GDM1 (cell line): ENCODE measurements at regions not wholly inside any gene's neighbourhood (a gene's known extent, or its start where the extent isn't known, plus 50 kb on each side); places are given as distances from the start of the nearest gene placed in this dataset.
"Not testable (repeated sequence)": the region's sequence is repeated elsewhere in the genome, so short reads cannot be mapped to it uniquely, and the experiment has no call there.

Experiments
- DNase-seq: peaks from one replicate; lab custom pipeline; 2025; lab: John Stamatoyannopoulos, UW

DNA sequence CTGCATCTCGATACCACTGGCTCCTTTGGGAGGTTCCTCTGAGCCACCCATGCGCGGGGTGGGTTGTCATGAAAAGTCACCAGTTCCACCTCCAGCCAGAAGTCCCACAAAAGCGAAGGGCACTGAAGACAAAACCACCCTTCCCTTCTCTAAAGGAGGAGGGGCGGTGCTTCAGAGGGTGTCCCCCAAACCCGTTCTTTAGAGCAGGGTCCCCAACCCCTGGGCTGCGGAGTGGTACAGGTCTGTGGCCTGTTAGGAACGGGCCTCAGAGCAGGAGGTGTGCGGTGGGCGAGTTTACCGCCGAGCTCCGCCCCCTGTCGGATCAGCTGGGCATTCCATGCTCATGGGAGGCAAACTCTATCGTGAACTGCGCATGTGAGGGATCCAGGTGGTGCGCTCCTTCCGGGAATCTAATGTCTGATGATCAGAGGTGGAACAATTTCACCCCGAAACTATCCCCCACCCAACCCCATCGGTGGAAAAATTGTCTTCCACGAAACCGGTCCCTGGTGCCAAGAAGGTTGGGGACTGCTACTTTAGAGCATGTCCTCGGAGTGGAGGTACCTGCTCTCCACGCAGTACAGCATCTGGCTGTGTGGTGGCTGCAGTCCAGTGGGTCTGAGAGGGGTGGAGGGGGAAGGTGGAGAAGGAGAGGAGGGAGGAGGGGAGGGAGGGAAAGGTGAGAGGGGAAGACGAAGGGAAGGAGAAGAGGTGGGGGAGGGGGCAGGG, 72.9 kb upstream of the SEPTIN5 start:
- DNase-seq, result no peak

DNA sequence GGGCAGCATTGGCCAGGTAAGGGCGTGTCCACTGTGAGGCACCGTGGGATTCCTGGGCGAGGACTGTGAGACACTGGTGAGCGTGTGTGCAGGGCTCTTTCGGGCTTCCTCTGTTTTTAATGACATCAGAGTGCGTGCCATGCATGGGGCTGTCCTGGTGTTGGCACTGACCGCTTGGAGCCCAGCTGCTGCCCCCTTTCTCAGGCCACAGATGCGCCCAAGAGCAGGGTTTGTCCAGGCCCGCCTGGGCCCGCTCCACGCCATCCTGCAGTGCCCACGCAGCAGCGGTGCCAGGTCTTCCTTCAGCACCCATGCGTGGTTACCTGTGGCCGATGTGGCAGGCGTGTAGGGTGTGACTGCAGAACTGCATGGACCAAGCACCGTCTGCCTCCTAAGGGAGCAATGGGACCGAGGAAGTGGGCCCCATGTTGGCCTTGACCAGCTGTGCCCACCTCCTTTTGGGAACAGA, 72.3 kb upstream of the SEPTIN5 start:
- no peak for DNase-seq

DNA sequence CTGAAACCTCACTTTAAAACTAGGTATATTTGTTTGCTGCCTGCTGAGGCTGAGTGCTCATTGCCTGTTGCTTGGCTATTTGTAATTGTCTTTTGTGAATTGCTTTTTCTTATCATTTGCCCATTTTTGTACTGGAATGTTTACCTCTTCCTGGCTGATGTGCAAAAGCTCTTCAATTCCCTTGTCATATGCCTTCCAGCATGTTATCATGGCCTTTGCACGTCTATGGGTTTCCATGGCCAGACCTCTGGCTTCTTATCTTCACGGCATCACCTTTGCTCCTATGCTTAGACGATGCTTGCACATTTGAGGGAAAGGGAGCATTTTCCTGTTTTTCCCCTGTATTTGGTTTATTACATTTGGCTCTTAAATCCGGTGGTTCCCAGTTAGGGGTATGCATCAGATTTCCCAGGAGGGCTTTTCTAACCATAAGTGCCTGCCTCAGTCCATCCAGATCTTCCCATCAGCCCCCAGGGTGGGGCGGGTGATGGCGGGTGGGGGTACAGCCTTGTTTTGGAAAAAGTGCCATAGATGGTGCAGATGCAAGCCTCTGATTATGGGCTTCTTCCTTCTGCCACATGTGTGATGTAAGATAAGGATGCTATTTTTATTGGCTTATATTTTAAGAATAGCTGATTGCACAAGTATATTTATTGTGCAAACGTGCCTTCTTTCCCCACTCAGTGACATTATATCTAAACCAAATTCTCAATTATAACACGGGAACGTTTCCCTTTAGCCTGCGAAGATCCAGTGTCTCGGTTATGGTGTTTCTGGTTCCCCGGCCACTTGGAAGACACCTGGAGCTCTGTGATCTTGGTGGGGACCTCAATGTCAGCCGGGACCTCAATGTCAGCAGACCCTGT, 70.6 kb upstream of the SEPTIN5 start:
- DNase-seq, result no peak

DNA sequence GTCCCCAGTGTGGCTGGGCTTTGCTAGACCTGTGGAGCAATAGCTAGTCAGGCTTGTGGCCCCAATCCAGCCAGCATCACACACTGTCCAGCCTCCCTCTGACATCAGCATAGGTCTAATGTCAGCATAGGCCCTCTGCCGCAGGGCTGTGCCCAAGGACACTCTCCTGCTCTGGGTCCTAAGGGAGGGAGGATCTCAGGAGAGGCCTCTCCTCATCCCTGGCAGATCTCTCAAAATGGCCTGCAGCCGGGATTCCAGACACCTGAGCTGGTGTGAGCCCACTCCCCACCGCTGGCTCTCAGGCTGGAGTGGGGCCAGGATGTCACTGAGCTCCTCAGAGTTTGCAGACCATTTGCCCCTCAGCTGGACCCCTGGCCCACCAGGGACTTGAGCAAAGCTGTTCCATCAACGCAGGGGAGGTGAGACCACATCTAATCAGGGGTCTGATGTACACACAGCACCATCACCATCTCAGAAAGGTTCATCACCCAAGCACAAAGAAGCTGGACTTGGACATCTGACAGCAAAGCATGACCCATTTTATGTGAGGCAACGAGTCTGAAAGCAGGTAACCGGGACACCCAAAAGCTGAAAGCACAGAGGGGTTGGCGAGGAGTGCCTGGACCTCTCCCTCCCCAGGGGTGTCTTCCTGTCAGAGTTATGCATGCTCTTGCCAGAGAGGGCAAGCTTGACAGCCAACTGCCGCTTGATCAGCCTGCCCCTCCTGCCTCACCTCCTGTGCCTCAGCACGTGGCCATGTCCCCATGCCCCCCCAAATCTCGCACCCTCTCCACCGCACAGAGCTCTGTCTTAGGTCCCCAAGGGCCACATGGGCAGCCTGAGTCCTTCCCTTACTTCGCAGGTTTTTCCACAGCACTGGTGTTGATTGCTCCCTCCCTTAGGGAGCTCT, 69.7 kb upstream of the SEPTIN5 start:
- DNase-seq, result no peak

DNA sequence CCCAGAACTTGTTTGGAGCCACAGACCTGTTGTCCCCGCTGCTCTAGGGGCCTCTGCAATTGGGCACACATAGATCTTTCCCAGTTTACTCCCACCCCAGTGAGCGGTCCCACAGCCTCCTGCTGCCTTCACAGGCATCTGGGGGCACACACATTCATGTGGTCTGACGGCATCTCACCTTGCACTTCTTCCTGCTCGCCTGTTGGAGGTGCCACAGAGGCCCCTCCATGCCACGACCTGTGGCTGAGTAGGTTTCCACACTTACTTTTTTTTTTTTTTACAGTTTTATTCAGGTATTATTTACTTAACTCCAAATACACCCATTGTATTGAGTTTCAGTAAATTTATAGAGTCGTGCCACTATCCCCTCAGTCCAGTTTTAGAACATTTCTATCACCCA, 68.9 kb upstream of the SEPTIN5 start:
- no peak for DNase-seq

DNA sequence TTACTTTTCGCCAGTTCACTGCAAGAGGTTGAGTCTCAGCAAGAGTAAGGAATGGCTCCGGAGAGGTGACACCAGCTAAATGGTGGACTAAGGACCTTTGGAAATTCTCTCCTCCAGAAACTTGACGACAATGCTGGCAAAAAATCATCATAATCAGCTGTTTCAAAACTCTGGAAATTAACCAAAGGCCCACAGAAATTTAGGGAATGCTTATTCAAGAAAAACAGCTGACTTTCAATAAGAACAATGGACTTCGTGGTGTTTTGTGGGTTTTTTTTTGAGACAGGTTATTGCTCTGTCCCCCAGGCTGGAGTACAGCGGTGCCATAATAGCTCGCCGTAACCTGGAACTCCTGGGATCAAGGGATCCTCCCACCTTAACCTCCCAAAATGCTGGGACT, 68.4 kb upstream of the SEPTIN5 start:
- no peak for DNase-seq

DNA sequence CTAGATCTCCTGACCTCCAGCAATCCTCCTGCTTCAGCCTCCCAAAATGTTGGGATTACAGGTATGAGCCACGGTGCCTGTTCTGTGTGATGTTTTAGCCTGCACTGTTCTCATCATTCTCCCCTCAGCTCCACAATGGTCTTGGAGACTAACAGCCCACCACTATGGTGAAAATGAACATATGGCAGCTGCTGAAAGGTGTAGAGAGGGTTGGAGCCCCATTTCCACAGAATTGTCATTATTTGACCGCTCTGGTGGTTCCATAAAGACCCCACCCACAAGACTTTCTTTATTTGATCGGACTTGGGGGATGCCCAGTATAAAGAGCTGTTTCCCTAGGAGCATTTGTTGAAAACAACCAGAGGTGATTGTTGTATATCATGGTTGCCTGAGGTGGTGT, 67.9 kb upstream of the SEPTIN5 start:
- no peak for DNase-seq

DNA sequence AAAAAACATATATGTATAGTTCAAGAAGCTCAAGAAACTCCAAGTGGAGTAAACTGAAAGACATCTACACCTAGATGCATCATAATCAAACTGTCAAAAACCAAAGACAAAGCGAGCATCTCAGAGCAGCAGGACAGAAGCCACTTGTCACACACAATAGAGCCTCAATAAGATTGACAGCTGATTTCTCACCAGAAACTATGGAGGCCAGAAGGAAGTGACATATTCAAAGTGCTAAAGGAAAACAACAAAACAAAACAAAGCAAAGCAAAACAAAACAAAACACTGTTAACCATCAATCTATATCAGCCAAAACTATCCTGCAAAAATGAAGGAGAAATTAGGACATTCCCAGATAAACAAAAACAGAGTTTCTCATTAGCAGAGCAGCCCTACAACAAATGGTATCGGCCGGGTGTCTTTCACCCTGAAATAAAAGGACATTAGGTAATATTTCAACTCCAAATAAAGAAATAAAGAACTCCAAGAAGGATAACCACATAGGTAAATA, 65.8 kb upstream of the SEPTIN5 start:
- no peak for DNase-seq

DNA sequence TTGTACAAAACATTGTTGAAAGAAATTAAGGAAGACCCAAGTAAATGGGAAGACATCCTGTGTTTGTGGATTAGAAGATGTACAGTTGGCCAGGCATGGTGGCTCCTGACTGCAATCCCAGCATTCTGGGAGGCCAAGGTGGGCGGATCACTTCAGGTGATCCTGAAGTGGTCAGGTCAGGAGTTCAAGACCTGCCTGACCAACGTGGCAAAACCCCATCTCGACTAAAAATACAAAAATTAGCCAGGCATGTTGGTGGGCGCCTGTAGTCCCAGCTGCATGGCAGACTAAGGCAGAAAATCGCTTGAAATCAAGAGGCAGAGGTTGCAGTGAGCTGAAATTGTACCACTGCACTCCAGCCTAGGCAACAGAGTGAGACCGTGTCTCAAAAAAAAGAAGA, 62.0 kb upstream of the SEPTIN5 start:
- DNase-seq, result no peak

DNA sequence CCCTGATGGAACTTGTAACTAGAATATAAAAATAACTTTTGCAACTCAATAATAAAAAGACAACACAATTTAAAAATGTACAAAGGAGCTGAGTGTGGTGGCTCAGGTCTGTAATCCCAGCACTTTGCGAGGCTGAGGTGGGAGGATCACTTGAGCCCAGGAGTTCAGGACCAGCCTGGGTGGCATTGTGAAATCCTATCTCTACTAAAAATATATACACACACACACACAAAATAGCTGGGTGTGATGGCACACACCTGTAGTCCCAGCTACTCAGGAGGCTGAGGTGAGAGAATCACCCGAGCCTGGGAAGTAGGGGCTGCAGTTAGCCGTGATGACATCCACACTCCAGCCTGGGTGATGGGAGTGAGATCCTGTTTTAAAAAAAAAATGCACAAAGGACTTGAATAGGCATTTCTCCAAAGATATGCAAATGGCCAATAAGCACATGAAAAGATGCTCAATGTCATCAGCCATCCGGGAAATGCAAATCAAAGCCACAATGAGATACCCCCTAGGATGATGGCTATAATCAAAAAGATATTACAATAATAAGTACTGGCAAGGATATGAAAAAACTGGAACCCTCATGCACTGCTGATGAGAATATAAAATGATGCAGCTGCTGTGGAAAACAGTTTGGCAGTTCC, 59.8 kb upstream of the SEPTIN5 start:
- no peak for DNase-seq

DNA sequence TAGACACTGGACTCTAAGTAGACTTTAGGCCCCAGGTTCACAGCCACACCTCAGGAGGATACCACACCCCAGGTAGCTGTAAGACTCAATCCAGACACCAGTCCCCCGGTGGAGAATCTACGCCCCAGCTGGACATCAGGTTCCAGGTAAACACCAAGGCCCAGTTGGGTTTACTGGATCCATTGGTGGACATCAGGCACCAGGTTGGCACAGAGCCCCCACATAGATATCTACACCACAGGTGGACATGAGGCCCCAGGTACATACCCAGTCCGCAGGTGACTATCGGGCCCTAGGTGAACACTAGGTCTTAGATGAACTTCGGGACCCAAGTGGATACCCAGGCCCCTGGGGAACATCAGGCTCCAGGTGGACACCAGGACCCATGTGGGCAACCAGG, 58.9 kb upstream of the SEPTIN5 start:
- no peak for DNase-seq

DNA sequence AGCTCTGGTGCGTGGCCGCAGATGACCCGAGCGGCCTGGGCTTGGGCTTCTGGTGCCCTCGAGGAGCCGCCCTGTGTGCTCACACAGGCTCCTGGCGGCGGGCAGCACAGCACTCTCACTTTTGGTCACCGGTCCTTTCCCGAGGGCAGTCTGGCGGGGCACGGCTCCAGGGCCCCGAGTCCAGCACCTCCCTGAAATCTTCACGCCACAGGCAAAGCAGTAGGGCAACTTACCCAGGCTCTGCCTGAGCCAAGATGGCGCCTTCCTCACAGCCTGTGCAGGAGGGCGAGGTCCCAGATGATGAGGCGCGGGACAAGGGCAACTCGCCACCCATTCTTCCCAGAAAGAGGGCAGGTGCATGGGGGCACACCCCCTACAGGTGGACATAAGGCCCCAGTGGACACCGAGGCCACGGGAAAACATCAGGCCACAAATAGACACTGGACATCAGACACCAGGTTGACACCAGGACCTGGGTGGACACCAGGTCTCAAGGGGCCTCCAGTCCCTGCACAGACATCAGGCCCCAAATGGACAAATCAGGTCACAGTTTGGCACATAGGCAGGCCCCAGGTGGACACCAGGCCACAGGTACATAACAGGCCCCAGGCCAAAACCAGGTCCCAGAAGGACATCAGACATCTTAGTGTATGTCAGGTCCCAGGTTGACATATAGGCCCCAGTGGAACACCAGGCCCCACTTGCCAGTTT, 57.6 kb upstream of the SEPTIN5 start:
- no peak for DNase-seq

DNA sequence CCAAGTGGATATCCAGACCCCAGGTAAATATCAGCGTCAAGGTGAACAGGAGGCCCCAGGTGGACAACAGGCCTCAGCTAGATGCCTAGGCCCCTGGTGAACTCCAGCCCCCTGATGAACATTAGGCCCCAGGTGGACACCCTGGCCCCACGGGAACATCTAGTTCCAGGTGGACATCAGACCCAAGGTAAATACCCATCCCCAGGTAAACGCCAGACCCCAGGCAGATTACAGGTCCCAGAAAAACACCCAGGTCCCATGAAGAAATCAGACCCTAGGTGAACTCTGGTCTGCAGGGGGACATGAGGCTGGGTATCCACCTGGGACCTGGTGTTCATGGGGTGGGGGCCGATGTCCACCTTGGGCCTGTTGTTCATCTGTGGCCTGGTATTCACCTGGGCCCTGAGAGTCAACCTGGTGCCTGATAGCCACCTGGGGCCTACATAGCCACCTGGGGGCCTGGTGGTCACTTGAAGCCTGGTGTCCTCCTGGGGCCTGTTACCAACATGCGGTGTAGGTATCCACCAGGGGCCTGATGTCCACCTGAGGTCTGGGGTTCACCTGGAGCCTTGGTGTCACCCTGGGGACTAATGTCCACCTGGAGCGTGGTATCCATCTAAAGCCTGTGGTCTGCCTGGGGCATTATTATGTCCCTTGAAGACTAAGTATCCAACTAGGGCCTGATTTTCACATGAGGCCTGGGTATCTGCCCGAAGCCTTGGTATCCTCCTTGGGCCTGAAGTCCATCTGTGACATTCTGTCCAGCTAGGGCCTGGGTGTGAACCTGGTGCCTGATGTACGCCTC, 56.8 kb upstream of the SEPTIN5 start:
- no peak for DNase-seq

DNA sequence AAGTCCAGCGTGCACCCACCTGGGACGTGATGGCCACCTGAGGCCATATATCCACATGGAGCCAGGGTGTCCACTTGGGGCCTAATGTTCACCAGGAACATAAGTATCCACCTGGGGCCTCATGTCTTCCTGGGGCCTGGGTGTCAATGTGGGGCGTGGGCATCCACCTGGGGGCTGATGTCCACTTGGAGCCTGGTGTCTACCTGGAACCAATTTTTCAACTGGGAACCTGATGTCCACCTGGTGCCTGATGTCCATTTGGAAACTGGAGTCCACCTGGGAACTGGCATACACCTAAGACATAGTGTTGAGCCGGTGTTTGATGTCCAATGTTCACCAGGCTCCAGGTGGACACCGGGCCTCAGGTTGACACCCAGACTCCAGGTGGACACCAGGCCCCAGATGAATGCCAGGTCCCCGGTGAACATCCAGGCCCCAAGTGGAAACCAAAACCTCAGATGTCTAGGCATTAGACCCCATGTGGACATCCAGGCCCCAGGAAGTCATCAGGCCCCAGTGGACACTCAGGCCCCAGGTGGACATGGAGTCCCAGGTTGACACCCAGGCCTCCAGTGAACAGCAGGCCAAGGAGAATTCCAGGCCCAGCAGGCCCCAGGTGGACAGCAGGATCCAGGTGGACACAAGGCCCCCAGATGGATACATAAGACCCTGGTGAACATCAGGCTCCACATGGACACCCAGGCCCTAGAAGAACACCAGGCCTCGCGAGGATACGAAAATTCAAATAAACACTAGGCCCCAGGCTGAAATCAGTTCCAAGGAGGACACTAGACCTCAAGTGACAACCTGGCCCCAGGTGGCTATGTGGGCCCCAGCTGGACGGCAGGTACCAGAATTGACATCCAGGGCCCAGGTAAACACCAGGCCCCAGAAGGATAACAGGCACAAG, 56.0 kb upstream of the SEPTIN5 start:
- DNase-seq, result no peak

DNA sequence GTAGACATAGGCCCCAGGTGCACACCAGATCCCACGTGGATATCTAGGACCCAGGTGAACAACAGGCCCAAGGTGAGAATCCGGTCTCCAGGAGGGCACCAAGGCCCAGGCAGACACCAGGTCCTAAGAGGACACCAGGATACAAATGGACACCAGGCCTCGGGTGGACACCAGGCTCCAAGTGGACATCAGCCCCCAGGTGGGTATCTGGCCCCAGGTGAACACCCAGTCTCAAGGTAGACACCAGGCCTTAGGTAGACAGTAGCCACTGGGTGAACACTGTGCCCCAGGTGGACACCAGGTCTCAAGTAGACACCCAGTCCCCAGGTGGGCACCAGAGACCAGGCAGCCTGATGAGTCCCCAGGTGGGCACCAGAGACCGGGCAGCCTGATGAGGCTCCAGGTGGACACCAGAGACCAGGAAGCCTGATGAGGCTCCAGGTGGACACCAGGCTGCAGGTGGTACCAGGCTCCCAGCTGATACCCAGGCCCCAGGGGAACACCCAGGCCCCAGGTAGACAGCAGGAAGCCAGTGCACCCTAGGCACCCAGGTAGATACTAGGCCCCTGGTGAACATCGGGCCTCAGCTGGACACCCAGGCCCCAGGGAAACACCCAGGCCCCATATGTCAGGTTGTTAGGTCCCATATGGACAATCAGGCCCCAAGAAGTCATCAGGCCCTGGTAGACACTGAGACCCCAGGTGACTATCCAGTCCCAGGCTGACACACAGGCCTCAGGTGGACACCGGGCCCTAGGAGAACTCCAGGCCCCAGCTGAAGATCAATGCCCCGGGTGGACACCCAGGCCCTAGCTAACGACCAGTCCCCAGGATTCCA, 55.1 kb upstream of the SEPTIN5 start:
- no peak for DNase-seq

DNA sequence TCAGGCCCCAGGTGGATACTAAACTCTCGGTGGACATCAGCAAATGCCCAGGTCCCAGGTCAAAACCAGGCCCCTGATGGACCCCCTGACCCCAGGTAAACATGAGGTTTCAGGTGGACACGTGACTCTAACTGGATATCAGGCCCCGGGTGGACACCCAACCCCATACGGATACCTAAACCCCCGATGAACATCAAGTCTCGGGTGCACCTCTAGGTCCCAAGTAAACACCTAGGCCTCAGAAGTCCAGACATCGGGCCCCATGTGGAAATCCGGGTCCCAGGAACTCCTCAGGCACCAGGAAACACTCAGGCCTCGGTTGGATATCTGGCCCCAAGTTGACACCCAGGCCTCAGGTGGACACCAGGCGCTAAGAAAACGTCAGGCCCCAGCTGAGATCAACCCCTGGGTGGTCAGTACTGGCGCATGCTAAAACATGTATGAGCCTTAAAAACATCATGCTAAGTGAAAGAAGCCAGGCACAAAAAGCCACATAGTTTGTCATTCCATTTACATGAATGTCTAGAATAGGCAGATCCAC, 54.4 kb upstream of the SEPTIN5 start:
- DNase-seq, result no peak

DNA sequence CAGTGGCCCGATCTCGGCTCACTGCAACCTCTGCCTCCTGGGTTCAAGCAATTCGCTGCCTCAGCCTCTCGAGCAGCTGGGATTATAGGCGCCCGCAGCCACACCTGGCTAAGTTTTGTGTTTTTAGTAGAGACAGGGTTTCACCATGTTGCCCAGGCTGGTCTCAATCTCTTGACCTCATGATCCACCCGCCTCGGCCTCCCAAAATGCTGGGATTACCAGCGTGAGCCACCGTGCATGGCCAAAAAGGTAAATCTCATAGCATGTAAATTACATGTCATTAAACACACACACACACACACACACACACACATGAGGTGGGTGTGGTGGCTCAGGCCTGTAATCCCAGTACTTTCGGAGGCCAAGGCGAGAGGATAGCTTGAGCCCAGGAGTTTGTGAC, 53.7 kb upstream of the SEPTIN5 start:
- DNase-seq, result not testable (repeated sequence)

DNA sequence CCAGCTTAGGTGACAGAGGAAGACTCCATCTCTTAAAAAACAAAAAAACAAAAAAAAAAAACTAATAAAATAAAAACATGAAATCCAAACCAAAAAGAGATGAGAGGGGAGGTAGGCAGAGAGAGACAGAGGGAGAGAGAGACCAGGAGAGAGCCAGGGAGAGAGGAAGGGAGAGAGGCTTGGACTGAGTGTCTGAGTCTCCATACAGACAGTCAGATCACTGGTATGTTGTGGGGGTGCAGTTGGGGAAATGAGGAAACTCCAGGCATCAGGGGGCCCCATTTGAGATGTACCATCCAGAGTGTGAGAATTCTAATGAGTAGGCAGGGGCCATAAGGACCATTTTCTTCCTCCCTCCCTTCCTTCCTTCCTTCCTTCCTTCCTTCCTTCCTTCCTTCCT, 53.1 kb upstream of the SEPTIN5 start:
- no peak for DNase-seq
